IMR-90 (cell line): ENCODE measurements at regions not wholly inside any gene's neighbourhood (a gene's known extent, or its start where the extent isn't known, plus 50 kb on each side); places are given as distances from the start of the nearest gene placed in this dataset.

Experiments used
- ATAC-seq: fragments of 200-7000 bp; cut with Tn5 transposase; 2 replicates; pipeline ENCODE4 v1.9.1; 2020; ENCODE audit warnings: low read depth, mild to moderate bottlenecking, moderate library complexity
- BruUV-seq: library from RNA; stranded (reverse); fragments of 400-500 nt; replicated peaks from 2 replicates; lab custom pipeline; 2021; lab: Mats Ljungman, UMichigan
- CTCF ChIA-PET: fragments of 300-600 bp; formaldehyde crosslinking; extraction: SDS; loops from one replicate; lab custom pipeline; 2021; ENCODE audit warnings: antibody characterized with exemption; lab: Yijun Ruan, JAX
- POLR2A ChIA-PET: fragments of 300-600 bp; sonication (Branson Sonifier 250); formaldehyde crosslinking; loops from one replicate; lab custom pipeline; 2022; ENCODE audit warnings: antibody characterized with exemption; ENCODE audit not compliant: unreplicated experiment; lab: Charles Lee
- DNase-seq: peaks from one replicate; pipeline ENCODE4 v3.0.0; 2013
- H2AFZ ChIP-seq: replicated peaks from 2 replicates; pipeline ENCODE3; 2013; ENCODE audit warnings: low read length, mild to moderate bottlenecking; ENCODE audit not compliant: poor library complexity
- H2AK5ac ChIP-seq: 2 replicates; pipeline ENCODE4 v1.6.1; 2013; ENCODE audit warnings: low read depth, low read length, inconsistent platforms
- H2AK9ac ChIP-seq: replicated peaks from 2 replicates; pipeline ENCODE3; 2013; ENCODE audit warnings: mild to moderate bottlenecking, low read depth, low read length, moderate library complexity; ENCODE audit not compliant: poor library complexity
- H2BK120ac ChIP-seq: 2 replicates; pipeline ENCODE4 v1.6.1; 2013; ENCODE audit warnings: low read depth, low read length, inconsistent platforms
- H2BK15ac ChIP-seq: 3 replicates; pipeline ENCODE4 v1.6.1; 2013; ENCODE audit warnings: low read depth, low read length, inconsistent platforms
- H2BK20ac ChIP-seq: 2 replicates; pipeline ENCODE4 v1.6.1; 2013; ENCODE audit warnings: low read depth, mild to moderate bottlenecking, inconsistent platforms, low read length, moderate library complexity
- H2BK5ac ChIP-seq: 2 replicates; pipeline ENCODE4 v1.6.1; 2013; ENCODE audit warnings: mild to moderate bottlenecking, low read depth, low read length, inconsistent platforms; ENCODE audit not compliant: poor library complexity, severe bottlenecking
- H3K14ac ChIP-seq: replicated peaks from 2 replicates; pipeline ENCODE4 v1.6.1; 2013; ENCODE audit warnings: low read depth, low read length, inconsistent platforms
- H3K18ac ChIP-seq: 2 replicates; pipeline ENCODE4 v1.6.1; 2013; ENCODE audit warnings: low read depth, low read length, control low read depth
- H3K23ac ChIP-seq: 2 replicates; pipeline ENCODE4 v1.6.1; 2013; ENCODE audit warnings: low read depth, low read length, inconsistent platforms
- H3K27ac ChIP-seq: 2 replicates; pipeline ENCODE4 v1.5.1; 2013; ENCODE audit warnings: mild to moderate bottlenecking, control low read depth, low read length; ENCODE audit not compliant: insufficient read depth
- H3K27me3 ChIP-seq: 2 replicates; pipeline ENCODE4 v1.6.1; 2013; ENCODE audit warnings: low read length; ENCODE audit not compliant: control insufficient read depth, insufficient read depth
- H3K36me3 ChIP-seq: 2 replicates; pipeline ENCODE4 v1.6.1; 2013; ENCODE audit warnings: low read length, mixed read lengths; ENCODE audit not compliant: control insufficient read depth, insufficient read depth
- H3K4ac ChIP-seq: 2 replicates; pipeline ENCODE4 v1.6.1; 2013; ENCODE audit warnings: low read depth, low read length, inconsistent platforms
- H3K4me1 ChIP-seq: 2 replicates; pipeline ENCODE4 v1.6.1; 2013; ENCODE audit warnings: low read length, mixed read lengths; ENCODE audit not compliant: control insufficient read depth, insufficient read depth
- H3K4me2 ChIP-seq: 2 replicates; pipeline ENCODE4 v1.6.1; 2013; ENCODE audit warnings: low read depth, mild to moderate bottlenecking, control low read depth, low read length, moderate library complexity
- H3K4me3 ChIP-seq: 2 replicates; pipeline ENCODE4 v1.5.1; 2013; ENCODE audit warnings: low read depth, mild to moderate bottlenecking, control low read depth, low read length, moderate library complexity; ENCODE audit not compliant: insufficient read depth
- H3K56ac ChIP-seq: 2 replicates; pipeline ENCODE4 v1.6.1; 2013; ENCODE audit warnings: low read length, inconsistent platforms; ENCODE audit not compliant: insufficient read depth; ENCODE audit errors: extremely low read depth
- H3K79me1 ChIP-seq, 2 experiments: 2 replicates each; pipeline ENCODE4 v1.6.1; 2013; ENCODE audit warnings: low read length in 2 of 2, inconsistent platforms in 1 of 2, low read depth in 1 of 2
- H3K9ac ChIP-seq: 2 replicates; pipeline ENCODE4 v1.6.1; 2013; ENCODE audit warnings: low read depth, low read length, control low read depth
- H3K9me1 ChIP-seq: 2 replicates; pipeline ENCODE4 v1.6.1; 2013; ENCODE audit warnings: low read length, inconsistent platforms; ENCODE audit not compliant: insufficient read depth
- H3K9me3 ChIP-seq: 2 replicates; pipeline ENCODE4 v1.6.1; 2013; ENCODE audit warnings: low read length; ENCODE audit not compliant: control insufficient read depth, insufficient read depth
- H4K20me1 ChIP-seq: 2 replicates; pipeline ENCODE4 v1.6.1; 2013; ENCODE audit warnings: low read length, inconsistent platforms; ENCODE audit not compliant: insufficient read depth
- H4K5ac ChIP-seq: 2 replicates; pipeline ENCODE4 v1.6.1; 2013; ENCODE audit warnings: mild to moderate bottlenecking, low read depth, low read length, control low read depth
- H4K8ac ChIP-seq, 2 experiments: 2 replicates each; pipeline ENCODE4 v1.6.1; 2013; ENCODE audit warnings: low read depth in 2 of 2, low read length in 2 of 2, control low read depth in 1 of 2, inconsistent platforms in 1 of 2
- H4K91ac ChIP-seq: 2 replicates; pipeline ENCODE4 v1.6.1; 2013; ENCODE audit warnings: low read depth, low read length, inconsistent platforms; ENCODE audit not compliant: insufficient read depth
- BHLHE40 ChIP-seq: fragments of 150-350 bp; IDR thresholded peaks from 2 replicates; pipeline ENCODE4 v1.6.1; 2016; ENCODE audit warnings: mild to moderate bottlenecking, low read depth, low read length
- CEBPB ChIP-seq: IDR thresholded peaks from 2 replicates; pipeline ENCODE4 v1.6.1; 2012; ENCODE audit warnings: low read depth, low read length, improper control_type of control experiment
- CHD1 ChIP-seq: IDR thresholded peaks from 2 replicates; pipeline ENCODE4 v1.6.1; 2012; ENCODE audit warnings: low read depth, low read length, improper control_type of control experiment
- CTCF ChIP-seq: conservative IDR thresholded peaks from 2 replicates; pipeline ENCODE4 v1.5.1; 2012; ENCODE audit warnings: mild to moderate bottlenecking, low read depth, low read length, improper control_type of control experiment
- ELK1 ChIP-seq: fragments of 150-350 bp; IDR thresholded peaks from 2 replicates; pipeline ENCODE4 v1.6.1; 2016; ENCODE audit warnings: low read depth, mild to moderate bottlenecking, low read length, moderate library complexity, borderline replicate concordance
- FOS ChIP-seq: fragments of 150-350 bp; IDR thresholded peaks from 2 replicates; pipeline ENCODE4 v1.6.1; 2016; ENCODE audit warnings: low read depth, low read length
- MAFK ChIP-seq: IDR thresholded peaks from 2 replicates; pipeline ENCODE4 v1.6.1; 2012; ENCODE audit warnings: low read depth, low read length, improper control_type of control experiment
- MAZ ChIP-seq: IDR thresholded peaks from 2 replicates; pipeline ENCODE4 v1.6.1; 2012; ENCODE audit warnings: low read depth, mild to moderate bottlenecking, low read length, improper control_type of control experiment, moderate library complexity, borderline replicate concordance
- MXI1 ChIP-seq: IDR thresholded peaks from 2 replicates; pipeline ENCODE4 v1.6.1; 2012; ENCODE audit warnings: low read depth, mild to moderate bottlenecking, low read length, moderate library complexity, borderline replicate concordance
- NFE2L2 ChIP-seq: fragments of 150-350 bp; IDR thresholded peaks from 2 replicates; pipeline ENCODE4 v1.6.1; 2016; ENCODE audit warnings: low read depth, mild to moderate bottlenecking, low read length
- POLR2A ChIP-seq: IDR thresholded peaks from 2 replicates; pipeline ENCODE4 v1.6.1; 2012; ENCODE audit warnings: mild to moderate bottlenecking, low read depth, low read length
- RAD21 ChIP-seq: IDR thresholded peaks from 2 replicates; pipeline ENCODE4 v1.6.1; 2012; ENCODE audit warnings: low read length, improper control_type of control experiment
- RCOR1 ChIP-seq: IDR thresholded peaks from 2 replicates; pipeline ENCODE4 v1.6.1; 2012; ENCODE audit warnings: mild to moderate bottlenecking, low read length, improper control_type of control experiment; ENCODE audit not compliant: insufficient replicate concordance
- RFX5 ChIP-seq: IDR thresholded peaks from 2 replicates; pipeline ENCODE4 v1.8.0; 2012; ENCODE audit warnings: low read depth, mild to moderate bottlenecking, low read length, moderate library complexity
- SMC3 ChIP-seq: fragments of 150-350 bp; IDR thresholded peaks from 2 replicates; pipeline ENCODE4 v1.6.1; 2016; ENCODE audit warnings: low read depth, mild to moderate bottlenecking, antibody characterized with exemption, low read length, moderate library complexity
- WGBS, 2 experiments: methylation state at CpG; one replicate each; pipeline versions ENCODE4 v1.1.5 to v1.1.7; 2013; ENCODE audit warnings: missing lambda C conversion rate in 2 of 2; ENCODE audit not compliant: insufficient read length in 1 of 2; ENCODE audit errors: extremely low coverage in 2 of 2; 5-methylcytosine and 5-hydroxymethylcytosine counted together
- dilution Hi-C: fragments of 300-500 bp; cut with HindIII; formaldehyde crosslinking; loops from one replicate; pipeline ENCODE4 v1.14.3; 2018; ENCODE audit warnings: low sequenced_read_pairs; ENCODE audit not compliant: unreplicated experiment
- in situ Hi-C: fragments of 300-500 bp; cut with MboI; formaldehyde crosslinking; loops from 3 replicates; pipeline ENCODE4 v1.14.3; 2019; ENCODE audit warnings: low sequenced_read_pairs, inconsistent platforms, mixed read lengths
- intact Hi-C: fragments of 100-400 bp; cut with micrococcal nuclease; formaldehyde crosslinking; loops from 2 replicates; pipeline ENCODE4 v1.10.0; 2022
- TF ChIP-seq, protein P1 (sequence below): fragments of 150-350 bp; IDR thresholded peaks from 2 replicates; pipeline ENCODE4 v1.6.1; 2017; ENCODE audit warnings: mild to moderate bottlenecking, antibody characterized with exemption, low read length, low read depth

DNA sequence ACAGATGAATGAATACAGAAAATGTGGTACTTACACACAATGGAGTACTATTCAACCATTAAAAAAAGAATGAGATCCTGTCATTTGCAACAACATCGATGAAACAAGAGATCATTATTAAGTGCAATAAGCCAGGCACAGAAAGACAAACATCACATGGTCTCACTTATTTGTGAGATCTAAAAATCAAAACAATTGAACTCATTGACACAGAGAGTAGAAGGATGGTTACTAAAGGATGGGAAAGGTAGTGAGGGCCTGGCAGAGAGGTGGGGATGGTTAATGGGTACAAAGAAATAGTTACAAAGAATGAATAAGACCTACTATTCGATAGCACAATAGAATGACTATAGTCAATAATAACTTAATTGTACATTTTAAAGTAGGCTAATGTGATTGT lies 393.5 kb downstream of the SATB2 start:
- Histone ChIP-seq H2BK15ac (no peak overlapping the region), H3K9me1 (no peaks in the 10 kb centered on the region), H4K5ac (no peak overlapping the region), H2BK20ac (no peak overlapping the region), H3K4me2 (no peak overlapping the region), H3K18ac (no peak overlapping the region), H3K9ac (no peak overlapping the region), H3K23ac (no peak overlapping the region), H3K4me3 (no peak overlapping the region), H3K56ac (no peak overlapping the region), H3K27ac (no peak overlapping the region), H3K14ac (no peak overlapping the region), H3K27me3 (no peaks in the 10 kb centered on the region), H3K4ac (no peak overlapping the region), H2AK5ac (no peak overlapping the region), H2BK5ac (no peak overlapping the region), H3K36me3 (no peaks in the 10 kb centered on the region), H3K4me1 (no peaks in the 10 kb centered on the region), H3K79me1 (no peaks in the 10 kb centered on the region), H4K20me1 (no peaks in the 10 kb centered on the region), H4K8ac (no peak overlapping the region), H3K9me3 (no peaks in the 10 kb centered on the region), H2AFZ (no peak overlapping the region), H2BK120ac (no peak overlapping the region), H2AK9ac (no peak overlapping the region), H4K91ac (no peak overlapping the region)
- ATAC-seq = no peak
- no peak for DNase-seq
- ChIA-PET POLR2A (no interaction called here), CTCF (no interaction called here)
- no CpG with 5 or more reads among the region's 2 CpGs for WGBS, 2 experiments
- in situ Hi-C loops = no loop called here
- intact Hi-C loops = no loop called here
- dilution Hi-C loops = no loop called here
- no TSS peak for BruUV-seq
- TF ChIP-seq, protein P1, sequence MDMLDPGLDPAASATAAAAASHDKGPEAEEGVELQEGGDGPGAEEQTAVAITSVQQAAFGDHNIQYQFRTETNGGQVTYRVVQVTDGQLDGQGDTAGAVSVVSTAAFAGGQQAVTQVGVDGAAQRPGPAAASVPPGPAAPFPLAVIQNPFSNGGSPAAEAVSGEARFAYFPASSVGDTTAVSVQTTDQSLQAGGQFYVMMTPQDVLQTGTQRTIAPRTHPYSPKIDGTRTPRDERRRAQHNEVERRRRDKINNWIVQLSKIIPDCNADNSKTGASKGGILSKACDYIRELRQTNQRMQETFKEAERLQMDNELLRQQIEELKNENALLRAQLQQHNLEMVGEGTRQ = no peak
- TF ChIP-seq ELK1 = no peak
- TF ChIP-seq SMC3 = no peak
- TF ChIP-seq MAFK = no peak
- no peak for TF ChIP-seq CHD1
- no peak for TF ChIP-seq FOS
- no peak for TF ChIP-seq NFE2L2
- TF ChIP-seq MAZ = no peak
- no peak for TF ChIP-seq RAD21
- no peak for TF ChIP-seq RFX5
- no peak for TF ChIP-seq MXI1
- TF ChIP-seq RCOR1 = no peak
- TF ChIP-seq POLR2A = no peak
- no peak for TF ChIP-seq BHLHE40
- TF ChIP-seq CEBPB = no peak
- no peak for TF ChIP-seq CTCF
